HG03060 (cell line): ENCODE measurements at regions not wholly inside any gene's neighbourhood (a gene's known extent, or its start where the extent isn't known, plus 50 kb on each side); places are given as distances from the start of the nearest gene placed in this dataset.
"Not testable (repeated sequence)": the region's sequence is repeated elsewhere in the genome, so short reads cannot be mapped to it uniquely, and the experiment has no call there.

Experiments used
- ATAC-seq: cut with Tn5 transposase; IDR thresholded peaks from one replicate; pipeline ENCODE4 v1.9.1; 2021; ENCODE audit warnings: low read depth, moderate number of reproducible peaks; ENCODE audit not compliant: unreplicated experiment

- no peak for ATAC-seq
Measured at GRCh38 chrX:131595120-131595519, 51.2 kb downstream of the OR13H1 start.

- no peak for ATAC-seq
Measured at GRCh38 chrX:131607792-131608369, 64.0 kb downstream of the OR13H1 start.

- no peak for ATAC-seq
Measured at GRCh38 chrX:131609480-131609879, 65.6 kb downstream of the OR13H1 start.

DNA sequence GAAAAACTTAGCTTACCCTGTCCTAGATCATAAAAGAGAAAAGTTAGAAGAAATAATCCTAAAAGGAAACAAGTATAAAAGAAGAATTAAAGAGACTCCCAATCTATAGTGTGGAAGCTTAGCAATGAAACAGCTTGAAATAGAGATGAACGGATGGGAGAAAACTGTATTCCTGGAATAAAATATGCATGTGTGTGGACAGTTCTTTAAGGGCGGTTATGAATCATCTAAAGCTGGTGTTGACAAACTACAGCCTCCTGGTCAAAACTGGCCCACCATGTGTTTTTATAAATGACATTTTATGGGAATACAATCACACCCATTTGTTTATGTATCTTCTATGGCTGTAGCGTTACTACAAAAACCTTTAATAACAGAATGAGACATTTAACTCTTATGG lies 69.4 kb downstream of the OR13H1 start:
- ATAC-seq: no peak

DNA sequence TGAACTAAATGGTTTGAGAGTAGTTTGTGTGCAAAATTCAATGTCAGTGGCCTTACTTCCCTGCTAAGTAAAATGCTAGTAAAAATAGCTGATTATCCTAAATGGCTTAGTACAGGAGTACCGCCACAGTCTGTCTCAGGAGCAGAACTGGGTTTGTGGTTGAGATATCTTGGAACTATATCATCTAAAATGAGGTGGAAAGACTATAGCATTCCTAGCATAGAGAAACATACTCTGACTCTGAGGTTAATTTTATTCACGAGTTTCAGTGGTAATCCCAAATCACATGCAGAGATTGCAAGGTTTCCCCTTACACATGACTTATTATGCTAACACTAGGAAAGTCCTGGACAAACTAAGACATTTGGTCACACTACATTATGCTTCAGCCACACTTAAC lies 70.4 kb downstream of the OR13H1 start:
- no peak for ATAC-seq

GRCh38 chrX:131617182-131617581 lies 73.3 kb downstream of the OR13H1 start:
- ATAC-seq: no peak

DNA sequence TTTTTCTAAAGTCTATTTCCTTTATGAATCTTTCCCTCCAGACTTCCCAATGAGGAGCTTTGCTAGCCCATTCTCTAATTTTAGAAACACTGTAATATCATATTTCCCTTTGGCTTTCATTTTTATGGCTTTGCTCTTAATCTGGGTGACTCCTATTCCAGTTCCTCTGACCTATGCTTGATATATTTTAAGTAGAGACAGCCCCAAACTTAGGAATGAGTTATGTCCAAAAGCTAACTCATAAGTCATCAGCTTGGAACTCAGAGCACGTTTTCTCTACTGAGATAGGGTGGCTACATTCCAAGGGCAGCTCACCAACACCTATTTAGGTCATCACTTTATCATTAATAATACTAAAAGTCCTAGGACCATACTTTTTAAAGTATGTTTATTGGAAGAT lies 77.8 kb downstream of the OR13H1 start:
- ATAC-seq: no peak

DNA sequence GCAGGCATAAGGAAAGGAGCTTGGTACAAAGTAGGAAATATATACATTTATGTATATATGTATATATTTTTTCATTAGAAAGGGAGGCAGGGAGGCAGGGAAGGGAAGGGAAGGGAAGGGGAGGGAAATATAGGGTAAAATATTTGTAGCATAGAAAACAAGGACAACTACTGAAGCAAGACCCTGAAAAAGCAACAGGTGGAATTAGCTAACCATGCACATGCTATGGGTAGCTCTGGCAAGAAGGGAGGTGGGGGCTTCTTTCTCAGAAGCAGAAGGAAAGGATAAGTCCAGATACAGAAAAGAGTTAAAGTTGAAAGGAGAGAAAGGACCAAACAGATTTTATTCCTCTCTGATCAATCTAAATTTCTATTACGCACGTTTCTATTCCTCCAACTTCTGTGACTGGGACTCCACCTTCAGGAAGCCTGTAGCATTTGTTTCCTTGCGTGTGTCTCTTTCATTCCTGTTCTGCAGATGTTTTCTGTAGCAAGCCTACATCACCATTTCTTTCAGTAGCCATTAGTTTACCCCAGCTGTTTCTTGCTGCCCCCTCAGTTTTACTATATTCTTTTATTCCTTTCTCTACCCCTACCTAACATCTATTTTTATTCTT lies 82.9 kb downstream of the OR13H1 start:
- ATAC-seq: no peak

DNA sequence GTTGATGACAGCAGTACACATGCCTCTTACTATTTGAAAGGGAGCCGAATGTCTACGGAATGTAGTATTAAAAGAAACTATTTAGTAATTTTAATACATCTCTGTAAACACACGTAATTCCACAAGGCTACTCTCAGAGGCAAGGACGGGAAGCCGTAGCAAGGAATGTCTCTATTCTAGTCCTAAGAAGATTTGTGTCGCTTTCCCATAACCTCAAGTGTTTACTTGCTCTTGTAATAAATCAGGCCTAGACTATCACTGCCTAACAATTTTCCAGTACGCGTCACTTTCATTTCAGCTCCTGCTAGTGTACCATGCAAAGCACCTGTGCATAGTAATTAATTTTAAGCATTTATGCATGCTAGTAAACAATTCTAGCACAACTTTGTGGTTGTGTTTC lies 86.7 kb downstream of the OR13H1 start:
- no peak for ATAC-seq

DNA sequence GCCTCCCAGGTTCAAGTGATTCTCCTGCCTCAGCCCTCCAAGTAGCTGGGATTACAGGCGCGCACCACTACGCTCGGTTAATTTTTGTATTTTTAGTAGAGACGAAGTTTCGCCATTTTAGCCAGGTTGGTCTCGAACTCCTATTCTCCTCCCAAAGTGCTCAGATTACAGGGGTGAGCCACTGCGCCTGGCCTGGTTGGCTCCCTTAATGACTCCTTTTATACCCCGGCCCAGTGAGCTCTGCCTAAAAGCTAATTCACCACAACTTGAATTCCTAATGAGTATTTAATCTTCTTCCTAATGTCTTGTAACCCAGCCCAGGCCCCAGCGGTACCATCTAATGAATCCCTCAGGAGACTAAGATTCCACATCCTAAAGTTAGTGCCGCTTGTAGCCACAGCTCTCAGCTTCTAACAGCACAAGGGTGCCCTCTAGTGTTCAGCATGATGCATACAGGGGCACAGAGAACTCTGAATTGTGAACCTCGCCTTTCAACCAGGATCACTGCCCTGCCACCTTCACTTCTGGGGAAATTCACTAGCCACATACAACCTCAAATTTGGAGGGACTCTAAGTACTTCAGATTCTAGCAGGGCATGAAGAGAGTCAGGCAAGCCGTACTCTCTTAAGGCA lies 89.5 kb downstream of the OR13H1 start:
- ATAC-seq: peak; percentile 47

DNA sequence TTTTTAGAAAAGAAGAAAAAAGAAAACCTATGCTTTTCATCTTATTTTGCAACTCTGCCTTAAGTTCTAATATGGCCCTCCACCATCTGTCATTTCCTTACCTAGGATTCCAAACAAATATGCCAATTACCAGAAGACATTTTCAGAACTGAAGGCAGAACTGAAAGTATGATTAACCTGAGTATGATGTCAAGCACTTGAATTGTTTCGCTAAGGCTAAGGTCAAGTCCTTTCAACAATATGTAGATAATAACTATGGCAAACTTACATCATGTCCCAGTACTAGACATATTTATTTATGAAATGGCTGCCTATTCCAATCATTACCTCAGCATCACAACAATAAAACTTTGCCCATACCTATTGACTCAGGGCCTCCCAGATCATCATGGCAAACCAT lies 91.0 kb downstream of the OR13H1 start:
- no peak for ATAC-seq

DNA sequence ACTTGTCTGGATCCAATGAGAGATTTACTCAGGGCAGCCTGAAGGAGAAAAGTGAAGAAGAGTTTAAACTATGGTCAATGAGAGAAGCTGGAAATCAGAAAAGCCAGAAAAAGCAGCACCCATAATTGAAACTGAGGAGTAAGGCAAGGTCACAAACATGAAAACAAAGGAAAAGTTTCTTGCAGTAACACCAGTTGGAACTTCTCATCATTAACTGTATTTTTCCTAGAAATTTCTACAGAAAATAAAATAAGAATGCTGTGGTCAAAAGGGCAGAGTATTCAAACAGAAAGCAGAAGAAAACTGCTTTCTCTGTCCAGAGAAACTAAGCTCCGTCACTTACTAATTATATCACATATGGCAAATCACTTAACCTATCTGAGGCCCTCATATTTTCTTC lies 102.2 kb downstream of the OR13H1 start:
- ATAC-seq: no peak

DNA sequence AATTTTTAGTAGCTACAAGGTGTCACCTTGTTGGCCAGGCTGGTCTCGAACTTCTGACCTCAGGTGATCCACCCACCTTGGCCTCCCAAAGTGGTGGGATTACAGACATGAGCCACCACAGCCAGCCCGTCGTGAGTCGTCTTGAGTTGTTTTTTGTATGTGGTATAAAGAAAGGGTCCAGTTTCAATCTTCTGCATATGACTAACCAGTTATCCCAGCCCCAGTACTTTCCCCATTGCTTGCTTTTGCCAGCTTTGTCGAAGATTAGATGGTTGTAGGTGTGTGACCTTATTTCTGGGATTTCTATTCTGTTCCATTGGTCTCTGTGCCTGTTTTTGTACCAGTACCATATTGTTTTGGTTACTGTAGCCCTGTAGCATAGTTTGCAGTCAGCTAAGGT lies 105.9 kb downstream of the OR13H1 start:
- ATAC-seq: no peak

DNA sequence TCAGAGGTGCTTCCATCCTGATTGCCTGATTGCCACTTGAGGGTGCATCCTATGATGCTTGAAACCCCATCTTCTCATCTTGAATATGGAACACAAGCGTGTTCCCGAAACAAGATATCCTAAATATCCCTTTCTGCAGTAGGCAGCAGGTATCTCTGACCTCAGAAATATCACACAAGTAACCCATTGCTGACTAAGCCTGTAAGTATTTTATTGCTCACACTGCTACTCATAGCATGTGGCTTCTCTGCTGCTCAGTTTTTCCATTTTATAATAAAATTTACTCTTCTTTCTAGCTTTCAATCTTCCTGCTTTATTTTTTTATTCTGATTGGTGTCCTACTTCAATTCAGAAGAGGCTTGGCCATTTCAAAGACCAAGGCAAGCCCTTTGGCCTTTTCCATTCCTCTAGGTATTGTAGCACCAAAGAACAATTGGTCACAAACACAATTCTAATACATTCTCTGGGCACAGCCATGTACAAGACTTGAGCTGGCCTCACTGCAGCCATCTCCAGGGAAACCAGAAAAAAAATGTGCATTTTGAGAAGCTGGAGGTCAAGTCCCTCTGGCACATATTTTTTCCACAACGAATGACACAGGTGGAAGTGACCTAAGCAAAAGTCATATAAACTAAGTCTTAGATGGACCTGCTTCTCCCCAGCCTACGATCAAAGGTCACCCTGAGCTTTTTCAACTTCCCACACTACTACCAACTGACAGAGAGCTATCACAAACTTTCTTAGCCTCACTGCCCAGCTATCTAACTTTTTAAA lies 107.0 kb downstream of the OR13H1 start:
- no peak for ATAC-seq

DNA sequence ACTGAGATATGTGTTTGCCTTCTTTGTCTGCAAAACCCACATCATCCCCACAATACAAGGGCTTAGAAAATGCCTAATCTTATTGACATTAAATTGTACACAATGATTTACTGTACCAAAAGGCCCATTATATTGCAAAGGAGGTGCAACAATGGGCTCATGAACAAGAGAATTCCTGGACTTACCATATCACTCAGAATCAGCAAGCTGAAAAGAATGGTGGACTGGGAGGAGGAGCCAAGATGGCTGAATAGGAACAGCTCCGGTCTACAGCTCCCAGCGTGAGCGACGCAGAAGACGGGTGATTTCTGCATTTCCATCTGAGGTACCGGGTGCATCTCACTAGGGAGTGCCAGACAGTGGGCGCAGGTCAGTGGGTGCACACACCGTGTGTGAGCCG lies 119.9 kb downstream of the OR13H1 start:
- ATAC-seq: not testable (repeated sequence)

DNA sequence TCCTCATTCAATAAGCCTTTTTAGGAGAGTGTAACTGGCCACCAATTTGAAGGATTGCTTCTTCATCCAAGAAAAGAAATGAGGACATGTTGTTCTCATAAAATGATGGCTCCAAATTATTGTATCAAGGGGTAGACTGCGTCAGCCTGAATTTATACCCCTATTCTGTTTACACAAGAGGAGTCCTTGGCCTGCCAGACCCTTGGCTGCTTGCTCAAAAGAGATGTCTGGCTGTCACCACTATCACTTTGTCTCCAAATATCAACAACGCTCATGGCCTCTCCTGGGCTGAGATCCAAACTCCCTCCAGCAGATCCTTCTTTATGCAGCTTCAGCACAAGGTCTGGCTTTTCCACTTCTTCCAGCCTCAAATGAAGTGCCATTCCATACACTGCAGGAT lies 127.9 kb downstream of the OR13H1 start:
- no peak for ATAC-seq

- no peak for ATAC-seq
Measured at GRCh38 chrX:131675596-131676194, 131.8 kb downstream of the OR13H1 start.

DNA sequence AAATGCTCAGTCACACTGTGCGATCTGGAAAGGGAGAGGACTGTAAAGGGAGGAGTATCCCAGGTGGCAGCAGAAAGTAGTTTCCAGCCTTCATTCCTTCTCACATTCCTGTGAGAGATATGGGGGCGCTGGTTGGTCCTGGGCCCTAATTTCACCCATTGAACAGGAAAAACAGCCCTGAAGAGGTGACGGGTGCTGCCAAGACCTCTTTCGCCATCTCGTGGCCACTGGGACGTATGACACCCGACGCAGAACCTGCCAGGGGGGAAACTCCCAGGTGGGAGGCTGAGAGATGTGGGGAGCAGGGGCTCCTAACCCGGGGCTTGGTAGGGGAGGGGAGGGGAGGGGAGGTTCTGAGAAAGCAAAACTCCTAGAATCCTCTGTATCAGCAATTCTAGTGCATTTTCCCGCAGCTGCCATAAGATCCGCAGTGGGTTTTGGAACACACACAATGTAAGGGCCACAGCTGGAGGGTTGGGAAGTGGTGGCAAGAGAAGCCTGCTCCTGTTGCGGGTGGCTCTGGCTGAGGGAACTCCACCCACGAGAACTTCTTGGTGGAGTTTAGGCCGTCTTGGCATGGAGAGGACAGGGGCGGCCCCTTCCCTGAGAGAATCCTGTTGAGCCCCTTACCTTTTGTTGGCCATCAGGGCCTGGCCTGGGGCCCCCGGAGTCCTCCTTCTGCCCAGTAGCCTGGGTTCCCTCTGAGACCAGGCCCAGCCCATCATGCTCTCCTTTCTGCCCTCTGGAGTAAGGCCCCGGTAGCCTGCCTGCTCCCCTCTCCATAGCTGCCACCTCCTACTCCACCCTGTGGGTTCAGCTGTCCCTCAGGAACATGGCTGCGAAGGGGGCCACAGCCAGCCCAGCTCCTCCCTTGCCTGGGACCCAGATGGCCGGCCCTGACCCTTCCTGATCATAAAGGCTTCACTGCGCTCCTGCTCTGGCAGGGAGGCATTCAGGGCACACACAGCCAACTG lies 134.1 kb downstream of the OR13H1 start:
- ATAC-seq: no peak

GRCh38 chrX:131682735-131683134 lies 138.9 kb downstream of the OR13H1 start:
- ATAC-seq: not testable (repeated sequence)

GRCh38 chrX:131693359-131693758 lies 149.5 kb downstream of the OR13H1 start:
- ATAC-seq: no peak
